Gastroesophageal sphincter (tissue), 4 donors: ENCODE measurements at regions not wholly inside any gene's neighbourhood (a gene's known extent, or its start where the extent isn't known, plus 50 kb on each side); places are given as distances from the start of the nearest gene placed in this dataset.

ENCODE experiments used
- ATAC-seq: fragments of 150-250 bp; one replicate; pipeline ENCODE4 v1.9.1; 2016; ENCODE audit warnings: mild to moderate bottlenecking, moderate library complexity
- H3K27ac ChIP-seq, 4 donors: fragments of 200-600 bp; sonication (generic) in 3 of 4; 1 replicate in 3 of 4; 2 replicates in 1 of 4; pipeline ENCODE4 v1.5.1; 2016 to 2019
- H3K27me3 ChIP-seq: fragments of 200-600 bp; sonication (generic); one replicate; pipeline ENCODE4 v1.5.1; 2019
- H3K36me3 ChIP-seq, 2 donors: fragments of 200-600 bp; sonication (generic); one replicate each; pipeline ENCODE4 v1.5.1; 2019; ENCODE audit warnings: control low read depth in 1 of 2
- H3K4me1 ChIP-seq, 3 donors: fragments of 200-600 bp; sonication (generic); 1 replicate in 2 of 3; 2 replicates in 1 of 3; pipeline ENCODE4 v1.5.1; 2016 to 2019; ENCODE audit warnings: control low read depth in 2 of 3
- H3K4me3 ChIP-seq, 2 donors: fragments of 200-600 bp; sonication (generic); one replicate each; pipeline ENCODE4 v1.5.1; 2019; ENCODE audit warnings: mild to moderate bottlenecking in 1 of 2, moderate library complexity in 1 of 2
- H3K9me3 ChIP-seq, 3 donors: fragments of 200-600 bp; sonication (generic); one replicate each; pipeline ENCODE4 v1.5.1; 2017 to 2019; ENCODE audit warnings: control low read depth in 2 of 3
- EP300 ChIP-seq: sonication (generic); formaldehyde crosslinking; IDR thresholded peaks from one replicate; pipeline ENCODE4 v1.6.1; 2017; ENCODE audit warnings: antibody characterized with exemption, mild to moderate bottlenecking
- POLR2A ChIP-seq, 2 donors: fragments of 450-650 bp; IDR thresholded peaks; one replicate each; pipeline ENCODE4 v1.6.1; 2017; ENCODE audit warnings: antibody characterized with exemption in 2 of 2, mild to moderate bottlenecking in 2 of 2, moderate library complexity in 1 of 2
- POLR2AphosphoS5 ChIP-seq: sonication (generic); formaldehyde crosslinking; IDR thresholded peaks from one replicate; pipeline ENCODE4 v1.6.1; 2017; ENCODE audit warnings: antibody characterized with exemption
- WGBS, 2 donors: methylation state at CpG; one replicate each; pipeline ENCODE4 v1.1.5; 2018; ENCODE audit warnings: low coverage in 1 of 2; 5-methylcytosine and 5-hydroxymethylcytosine counted together
- TF ChIP-seq, protein P1 (sequence below), 4 experiments: fragments of 200-600 bp in 2 of 4; fragments of 450-650 bp in 2 of 4; sonication (generic) in 1 of 4; IDR thresholded peaks; one replicate each; pipeline ENCODE4 v1.5.1; 2017 to 2019; ENCODE audit warnings: antibody characterized with exemption in 4 of 4, mild to moderate bottlenecking in 2 of 4, moderate library complexity in 2 of 4

DNA sequence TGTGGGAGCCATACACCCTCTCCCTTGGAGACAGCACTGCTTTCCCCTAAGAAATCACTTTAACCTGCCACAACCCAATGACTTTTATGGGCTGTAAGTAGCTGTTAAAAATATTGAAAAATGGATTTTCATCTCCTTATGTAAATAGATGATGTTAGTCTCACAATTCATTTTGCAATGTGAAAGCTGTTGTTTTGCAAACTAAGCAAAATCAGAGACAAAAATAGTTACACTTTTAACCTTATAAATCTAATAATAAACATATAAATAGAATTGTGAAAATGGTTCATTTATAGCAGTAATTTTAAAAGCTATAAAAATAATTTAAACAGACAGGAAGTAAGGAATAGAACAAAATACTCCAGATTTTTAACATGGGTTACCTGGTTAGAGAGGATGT is 268.8 kb upstream of the MAGI2 start:
- no peaks in the 10 kb centered on the region for H3K4me1 ChIP-seq
- no peak overlapping the region for H3K27ac ChIP-seq
- no peaks in the 10 kb centered on the region for H3K9me3 ChIP-seq
- no peak for ATAC-seq
- H3K27me3 ChIP-seq: no peaks in the 10 kb centered on the region
- no peak for TF ChIP-seq EP300
- TF ChIP-seq, protein P1, sequence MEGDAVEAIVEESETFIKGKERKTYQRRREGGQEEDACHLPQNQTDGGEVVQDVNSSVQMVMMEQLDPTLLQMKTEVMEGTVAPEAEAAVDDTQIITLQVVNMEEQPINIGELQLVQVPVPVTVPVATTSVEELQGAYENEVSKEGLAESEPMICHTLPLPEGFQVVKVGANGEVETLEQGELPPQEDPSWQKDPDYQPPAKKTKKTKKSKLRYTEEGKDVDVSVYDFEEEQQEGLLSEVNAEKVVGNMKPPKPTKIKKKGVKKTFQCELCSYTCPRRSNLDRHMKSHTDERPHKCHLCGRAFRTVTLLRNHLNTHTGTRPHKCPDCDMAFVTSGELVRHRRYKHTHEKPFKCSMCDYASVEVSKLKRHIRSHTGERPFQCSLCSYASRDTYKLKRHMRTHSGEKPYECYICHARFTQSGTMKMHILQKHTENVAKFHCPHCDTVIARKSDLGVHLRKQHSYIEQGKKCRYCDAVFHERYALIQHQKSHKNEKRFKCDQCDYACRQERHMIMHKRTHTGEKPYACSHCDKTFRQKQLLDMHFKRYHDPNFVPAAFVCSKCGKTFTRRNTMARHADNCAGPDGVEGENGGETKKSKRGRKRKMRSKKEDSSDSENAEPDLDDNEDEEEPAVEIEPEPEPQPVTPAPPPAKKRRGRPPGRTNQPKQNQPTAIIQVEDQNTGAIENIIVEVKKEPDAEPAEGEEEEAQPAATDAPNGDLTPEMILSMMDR (IDR thresholded peaks at IDR 0.05): no peak
- TF ChIP-seq POLR2A (IDR thresholded peaks at IDR 0.05): no peak
- no peak for TF ChIP-seq POLR2AphosphoS5
- H3K36me3 ChIP-seq: no peaks in the 10 kb centered on the region
- H3K4me3 ChIP-seq: no peak overlapping the region

DNA sequence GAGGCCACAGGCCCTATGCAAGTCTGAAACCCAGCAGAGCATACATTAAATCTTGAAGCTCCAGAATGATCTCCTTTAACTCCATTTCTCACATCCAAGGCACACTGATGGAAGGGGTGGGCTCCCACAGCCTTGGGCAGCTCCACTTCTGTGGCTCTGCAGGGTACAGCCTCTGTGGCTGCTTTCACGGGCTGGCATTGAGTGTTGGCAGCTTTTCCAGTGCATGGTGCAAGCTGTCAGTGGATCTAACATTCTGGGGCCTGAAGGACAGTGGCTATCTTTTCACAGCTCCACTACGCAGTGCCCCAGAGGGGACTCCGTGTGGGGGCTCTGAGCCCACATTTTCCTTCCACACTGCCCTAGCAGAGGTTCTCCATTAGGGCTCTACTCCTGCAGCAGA is 265.7 kb upstream of the MAGI2 start:
- H3K27ac ChIP-seq: no peak overlapping the region
- no peaks in the 10 kb centered on the region for H3K9me3 ChIP-seq
- TF ChIP-seq, protein P1 (IDR thresholded peaks at IDR 0.05): no peak
- TF ChIP-seq POLR2AphosphoS5 (no peak), POLR2A (IDR thresholded peaks at IDR 0.05) (no peak), EP300 (no peak)
- no peaks in the 10 kb centered on the region for H3K36me3 ChIP-seq
- no peaks in the 10 kb centered on the region for H3K27me3 ChIP-seq
- WGBS, 2 donors: 100% methylated on average over 2 of the region's 3 CpGs; no CpG with 5 or more reads in 1 of the 2 donors
- H3K4me3 ChIP-seq: no peak overlapping the region
- no peaks in the 10 kb centered on the region for H3K4me1 ChIP-seq
- no peak for ATAC-seq

DNA sequence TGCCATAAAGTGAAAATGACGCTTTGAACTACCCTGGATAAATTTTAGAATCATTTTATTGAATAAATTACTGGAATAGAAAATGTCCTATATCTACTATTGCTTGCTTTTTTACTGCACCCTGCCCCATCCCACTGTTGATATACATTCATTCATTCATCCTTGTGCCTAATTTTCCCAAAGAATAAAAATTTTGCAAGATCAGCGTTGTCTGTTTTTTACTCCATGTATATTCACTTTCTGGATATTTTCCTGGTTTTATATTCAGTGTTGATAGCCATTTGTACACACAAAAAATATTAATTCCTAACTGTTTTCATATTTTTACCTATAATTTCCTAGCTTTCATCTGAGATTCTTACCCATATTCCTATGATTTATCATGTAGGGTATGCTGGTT is 262.9 kb upstream of the MAGI2 start:
- no peak for ATAC-seq
- no peaks in the 10 kb centered on the region for H3K4me1 ChIP-seq
- no peaks in the 10 kb centered on the region for H3K27me3 ChIP-seq
- H3K36me3 ChIP-seq: no peaks in the 10 kb centered on the region
- WGBS, 2 donors: 81 to 100% methylated on average over 2 of the region's 2 CpGs
- H3K9me3 ChIP-seq: no peaks in the 10 kb centered on the region
- H3K27ac ChIP-seq: no peak overlapping the region
- no peak for TF ChIP-seq EP300
- no peak overlapping the region for H3K4me3 ChIP-seq

DNA sequence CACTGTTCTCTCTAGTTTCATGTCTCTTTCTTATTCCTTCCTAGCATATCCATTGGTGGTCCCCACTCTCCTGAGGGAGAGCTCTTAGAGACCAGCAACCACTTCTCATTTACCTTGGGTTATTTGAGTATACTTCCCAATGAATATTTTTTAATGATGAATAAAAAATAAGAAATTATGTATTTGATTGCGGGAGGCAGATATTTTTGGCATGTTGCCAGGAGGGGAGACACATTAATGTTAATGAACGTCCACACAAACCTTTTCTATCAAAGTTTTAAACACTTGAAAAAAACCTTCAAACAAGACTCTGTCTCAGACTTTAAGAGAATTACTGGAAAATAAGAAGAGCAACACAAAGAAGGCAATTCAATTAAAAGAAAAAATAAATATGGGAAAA is 260.6 kb upstream of the MAGI2 start:
- TF ChIP-seq POLR2A (IDR thresholded peaks at IDR 0.05) (no peak), POLR2AphosphoS5 (no peak), EP300 (no peak)
- TF ChIP-seq, protein P1 (IDR thresholded peaks at IDR 0.05): no peak
- no peak for ATAC-seq
- 35 to 60% methylated on average over 1 to 2 of the region's 2 CpGs for WGBS, 2 donors
- Histone ChIP-seq H3K36me3 (no peaks in the 10 kb centered on the region), H3K4me3 (no peak overlapping the region), H3K9me3 (no peaks in the 10 kb centered on the region), H3K27me3 (no peaks in the 10 kb centered on the region), H3K27ac (no peak overlapping the region), H3K4me1 (no peaks in the 10 kb centered on the region)

DNA sequence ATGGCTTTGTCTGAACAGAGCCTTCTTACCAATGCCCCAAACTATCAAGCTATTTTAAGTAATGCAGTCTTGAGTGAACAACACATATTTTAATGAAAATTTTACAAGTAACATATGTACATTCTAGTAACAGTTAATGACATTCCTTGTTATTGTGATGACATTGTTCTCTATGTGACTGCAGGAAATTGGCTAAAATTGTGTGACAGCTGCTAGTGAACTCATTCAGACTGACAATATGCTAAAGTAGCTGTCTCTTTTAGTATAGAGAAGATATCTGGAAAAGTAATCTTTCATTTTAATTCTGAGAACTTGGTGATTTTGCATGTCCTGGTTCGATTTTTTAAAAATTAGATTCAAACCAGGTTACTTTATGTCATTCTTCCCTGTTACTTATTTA is 259.8 kb upstream of the MAGI2 start:
- 33 to 40% methylated on average over 1 of the region's 1 CpG for WGBS, 2 donors
- TF ChIP-seq POLR2A (IDR thresholded peaks at IDR 0.05) (no peak), EP300 (no peak), POLR2AphosphoS5 (no peak)
- TF ChIP-seq, protein P1 (IDR thresholded peaks at IDR 0.05): no peak

DNA sequence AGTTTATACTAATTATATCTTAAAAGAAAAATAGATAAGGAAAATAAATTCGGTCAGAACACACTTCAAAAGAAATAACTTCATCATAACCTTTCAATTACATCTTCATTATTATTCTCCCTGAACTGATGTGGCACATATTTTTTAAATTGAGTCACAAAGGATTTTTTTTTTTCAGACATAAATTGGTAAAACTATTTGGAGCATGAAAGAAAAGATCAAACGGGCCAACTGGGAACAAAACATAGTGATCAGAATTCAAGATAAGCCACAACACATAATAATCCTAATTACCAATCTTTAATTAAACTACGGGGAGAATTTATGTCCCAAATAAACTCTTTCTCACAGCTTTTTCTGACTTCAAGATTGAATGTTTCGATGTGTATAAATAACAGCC is 258.2 kb upstream of the MAGI2 start:
- H3K4me3 ChIP-seq: no peak overlapping the region
- no peak for ATAC-seq
- no peaks in the 10 kb centered on the region for H3K27me3 ChIP-seq
- TF ChIP-seq, protein P1 (IDR thresholded peaks at IDR 0.05): no peak
- no peak for TF ChIP-seq POLR2A (IDR thresholded peaks at IDR 0.05)
- no peak for TF ChIP-seq EP300
- no peak for TF ChIP-seq POLR2AphosphoS5
- WGBS, 2 donors: 55 to 66% methylated on average over 4 of the region's 4 CpGs
- H3K36me3 ChIP-seq: no peaks in the 10 kb centered on the region
- H3K27ac ChIP-seq: no peak overlapping the region
- no peaks in the 10 kb centered on the region for H3K4me1 ChIP-seq
- no peaks in the 10 kb centered on the region for H3K9me3 ChIP-seq

More for the DNA sequence above, 259.8 kb upstream of the MAGI2 start:
- no peak overlapping the region for H3K27ac ChIP-seq
- ATAC-seq: no peak
- H3K27me3 ChIP-seq: no peaks in the 10 kb centered on the region
- H3K4me1 ChIP-seq: no peaks in the 10 kb centered on the region
- no peak overlapping the region for H3K4me3 ChIP-seq
- H3K9me3 ChIP-seq: no peaks in the 10 kb centered on the region
- H3K36me3 ChIP-seq: no peaks in the 10 kb centered on the region
